T-helper 1 cell treated with Interleukin-12 subunit alpha and Interleukin-12 subunit beta and Interleukin-4 antibody, amounts not matched to agents 30 ng/mL and 1 ng/mL, for 36 hours (primary cell): ENCODE measurements at regions not wholly inside any gene's neighbourhood (a gene's known extent, or its start where the extent isn't known, plus 50 kb on each side); places are given as distances from the start of the nearest gene placed in this dataset.
"Not testable (repeated sequence)": the region's sequence is repeated elsewhere in the genome, so short reads cannot be mapped to it uniquely, and the experiment has no call there.

Source experiments
- intact Hi-C: fragments of 100-400 bp; cut with micrococcal nuclease; formaldehyde crosslinking; loops from one replicate; pipeline ENCODE4 v1.15.1; 2024

DNA sequence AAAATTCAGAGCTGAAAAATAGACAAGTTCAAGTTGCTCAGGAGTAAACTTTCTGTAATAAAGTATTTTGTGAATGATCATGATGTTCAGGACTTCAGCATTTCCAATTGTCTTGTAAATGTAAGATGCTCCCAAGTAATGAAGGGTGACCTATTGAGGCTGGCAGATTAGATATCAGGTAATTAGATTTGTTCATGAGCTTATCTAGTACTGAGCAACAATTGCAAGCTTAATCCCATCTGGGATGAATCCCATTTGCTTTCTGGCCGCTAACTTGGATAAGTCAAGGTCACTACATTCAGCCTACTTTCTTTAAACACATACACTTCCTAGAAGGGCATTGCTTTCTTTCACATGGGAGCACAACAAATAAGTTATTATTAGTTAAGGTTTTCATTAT, 82.4 kb upstream of the ITGB1 start:
- intact Hi-C loops = loop anchor here (10.0 kb wide), 1 partner anchor 114 kb away; no protein-coding TSS in a partner anchor

DNA sequence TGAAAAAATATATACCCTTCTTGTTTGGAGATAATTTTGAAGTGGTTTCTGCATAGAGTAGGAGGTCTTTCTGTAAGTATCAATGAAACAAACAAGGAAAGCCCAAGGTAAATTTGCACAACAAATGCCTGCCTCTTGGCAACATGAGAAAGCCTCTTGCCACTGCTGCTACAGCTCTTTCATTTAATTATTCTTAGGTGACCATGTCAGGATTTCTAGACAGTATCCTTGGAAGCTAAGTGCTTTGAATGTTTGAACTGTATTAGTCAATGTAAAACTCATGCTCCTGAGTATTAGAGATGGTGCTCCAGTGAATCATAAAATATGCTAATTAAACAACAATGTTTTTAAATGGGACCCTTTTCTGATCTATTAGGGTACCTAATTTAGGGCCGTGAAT, 81.2 kb upstream of the ITGB1 start:
- intact Hi-C loops = no loop called here

DNA sequence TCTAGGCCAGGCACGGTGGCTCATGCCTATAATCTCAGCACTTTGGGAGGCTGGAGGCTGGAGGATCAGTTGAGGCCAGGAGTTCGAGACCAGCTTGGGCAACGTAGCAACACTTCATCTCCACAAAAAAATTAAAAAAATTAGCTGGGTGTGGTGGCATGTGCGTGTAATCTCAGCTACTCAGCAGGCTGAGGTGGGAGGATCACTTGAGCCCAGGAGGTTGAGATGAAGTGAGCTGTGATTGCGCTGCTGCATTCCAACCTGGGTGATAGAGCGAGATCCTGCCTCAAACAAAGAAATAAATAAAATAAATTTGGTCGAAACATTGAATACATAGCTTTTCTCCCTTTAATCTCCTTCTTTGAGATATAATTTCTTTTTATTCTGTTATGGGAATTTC, 80.6 kb upstream of the ITGB1 start:
- intact Hi-C loops = no loop called here

DNA sequence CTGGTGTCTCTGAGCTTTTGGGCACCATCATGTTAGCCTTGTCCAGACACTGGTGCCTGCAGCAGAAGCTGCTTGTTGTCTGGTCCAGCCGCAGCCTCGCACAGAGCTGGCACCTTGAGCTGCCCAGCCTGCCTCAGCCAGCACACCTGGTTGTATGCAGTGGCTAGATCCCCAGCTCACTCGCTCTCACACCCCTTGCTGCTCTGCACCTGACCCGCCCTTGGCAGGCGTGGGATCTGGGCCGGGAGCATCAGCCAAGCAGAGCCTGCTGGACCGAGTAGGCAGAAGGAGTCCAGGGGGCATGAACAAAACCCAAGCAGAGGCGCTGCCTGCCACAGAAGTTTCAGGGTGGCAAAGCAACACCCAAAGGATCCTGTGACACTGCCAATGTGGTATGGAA, 79.7 kb upstream of the ITGB1 start:
- intact Hi-C loops = no loop called here

DNA sequence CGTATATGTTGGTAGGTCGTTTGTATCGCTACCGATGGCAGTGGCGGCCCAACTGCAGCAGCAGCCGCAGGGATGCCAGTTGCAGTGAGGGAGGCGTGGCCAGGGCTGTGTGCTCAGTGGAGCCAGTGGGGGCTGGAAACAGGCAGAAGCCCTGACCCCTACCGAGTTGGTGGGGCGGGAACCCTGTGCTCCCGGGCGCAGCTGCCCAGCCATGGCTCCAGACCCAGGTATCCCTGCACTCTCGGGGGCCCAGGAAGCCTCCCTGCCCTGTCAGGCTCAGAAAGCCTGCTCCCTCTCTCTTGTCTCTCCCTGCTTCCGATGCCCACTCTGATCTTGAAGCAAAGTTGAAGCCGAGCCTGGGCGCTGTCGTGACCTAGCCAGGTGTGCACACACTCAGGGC, 78.6 kb upstream of the ITGB1 start:
- intact Hi-C loops = no loop called here

DNA sequence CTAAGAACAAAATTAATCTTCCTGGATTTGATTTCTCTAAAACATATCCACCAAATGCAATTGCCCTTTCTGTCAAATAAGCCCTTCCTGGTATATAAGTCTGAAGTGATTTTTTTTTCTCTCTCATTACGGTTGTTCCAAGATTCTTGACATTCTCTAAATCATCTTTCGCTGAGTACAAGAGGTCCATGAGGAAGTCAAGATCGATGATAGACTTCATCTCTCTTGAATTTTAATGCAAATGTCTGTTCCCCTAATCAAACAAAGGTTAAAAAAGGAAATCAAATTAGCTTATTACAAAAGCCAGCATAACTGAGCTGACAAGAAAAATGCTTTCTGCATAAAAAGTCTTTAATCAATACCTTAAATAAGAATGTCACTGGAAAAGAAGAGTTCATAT, 77.4 kb upstream of the ITGB1 start:
- intact Hi-C loops = no loop called here

DNA sequence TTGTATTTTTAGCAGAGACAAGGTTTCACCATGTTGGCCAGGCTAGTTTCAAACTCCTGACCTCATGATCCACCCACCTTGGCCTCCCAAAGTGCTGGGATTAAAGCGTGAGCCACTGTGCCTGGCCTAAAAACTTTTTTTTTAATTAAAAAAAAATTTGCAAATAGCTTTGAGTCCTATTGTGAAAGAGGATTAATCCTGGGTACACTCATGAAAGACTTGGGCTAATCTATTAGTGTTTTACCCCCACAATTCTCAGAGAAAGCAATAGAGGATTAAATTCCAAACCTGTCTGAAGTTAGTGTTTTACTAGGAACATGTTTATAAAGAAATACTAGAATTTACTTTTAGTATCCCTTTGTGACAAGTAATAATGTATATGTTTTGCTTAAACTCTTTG, 76.9 kb upstream of the ITGB1 start:
- intact Hi-C loops = no loop called here

DNA sequence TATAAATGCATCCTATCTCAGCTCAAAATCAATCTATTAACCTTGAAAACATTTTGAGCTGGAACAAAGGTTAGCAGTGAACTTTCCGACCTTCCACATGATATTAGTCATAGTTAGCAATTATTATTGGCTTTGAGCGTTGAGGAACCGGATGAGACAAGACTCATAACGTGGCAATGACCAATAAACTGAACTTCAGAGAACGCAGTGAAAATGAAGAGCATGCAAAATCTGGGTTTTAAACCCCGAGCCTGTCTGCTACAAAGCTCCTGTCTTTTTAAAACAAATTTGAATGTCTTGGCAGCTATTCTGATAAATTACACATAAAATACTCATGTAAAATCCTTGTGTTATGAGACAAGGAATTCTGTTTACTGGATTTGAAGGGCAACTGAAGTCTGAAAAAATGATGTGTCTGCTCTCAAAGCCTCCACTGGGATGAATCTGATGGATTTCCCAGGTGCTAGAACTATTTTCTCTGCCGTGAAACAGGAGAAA, 74.7 kb upstream of the ITGB1 start:
- intact Hi-C loops = no loop called here

DNA sequence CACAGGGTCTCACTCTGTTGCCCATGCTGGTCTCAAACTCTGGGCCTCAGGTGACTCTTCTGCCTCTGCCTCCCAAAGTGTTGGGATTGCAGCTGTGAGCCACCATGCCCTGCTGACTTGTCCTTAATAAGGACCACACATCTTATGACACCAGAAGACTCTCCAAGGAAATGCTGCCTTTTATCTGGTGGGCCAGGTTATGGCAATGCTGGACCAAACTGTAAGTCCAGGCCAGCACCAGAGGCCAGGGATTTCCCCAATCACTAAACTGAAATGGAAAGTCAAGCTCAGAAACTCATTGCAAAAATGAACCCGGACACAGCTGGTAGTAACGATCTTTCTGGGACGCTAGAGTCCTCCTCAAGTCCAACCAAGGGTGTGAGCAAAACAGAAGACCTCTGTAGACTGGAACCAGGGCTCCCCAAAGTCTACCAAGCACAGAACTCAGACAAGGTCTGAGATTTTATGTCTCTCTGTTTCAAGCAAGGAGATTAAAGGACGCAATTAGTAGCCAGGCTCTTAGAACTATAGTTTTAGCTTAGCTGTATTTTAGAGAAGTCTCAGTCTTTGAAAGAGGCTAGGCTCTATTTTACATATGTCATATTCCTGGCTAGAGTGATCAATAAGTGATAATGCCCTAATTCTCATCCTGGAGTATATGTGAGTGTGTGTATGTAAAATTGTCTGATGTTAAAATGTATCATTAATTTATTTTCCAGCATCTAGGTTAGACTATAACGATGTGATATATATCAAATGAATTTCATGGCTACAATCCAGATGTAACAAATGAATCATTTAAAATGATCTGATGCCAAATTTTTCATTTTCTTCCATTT, 74.0 kb upstream of the ITGB1 start:
- intact Hi-C loops = no loop called here

DNA sequence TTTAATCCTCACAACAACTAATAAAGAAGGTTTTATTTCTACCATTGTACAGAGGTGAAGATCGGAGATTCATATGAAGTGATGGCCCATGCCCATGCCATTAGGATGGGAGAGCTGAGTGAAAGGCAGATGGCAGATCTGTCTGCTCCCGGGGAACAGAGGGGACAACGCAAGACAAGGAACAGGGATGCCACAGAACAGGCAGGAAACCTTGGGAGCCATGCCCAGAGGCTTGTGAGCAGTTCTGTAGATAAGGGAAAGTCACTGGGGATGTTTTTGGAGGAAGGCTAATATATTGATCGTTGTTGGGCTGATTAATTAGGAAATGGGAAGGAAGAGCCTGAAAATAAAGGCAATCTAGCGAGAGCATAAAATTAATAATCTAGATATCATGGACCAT, 73.1 kb upstream of the ITGB1 start:
- intact Hi-C loops = no loop called here

DNA sequence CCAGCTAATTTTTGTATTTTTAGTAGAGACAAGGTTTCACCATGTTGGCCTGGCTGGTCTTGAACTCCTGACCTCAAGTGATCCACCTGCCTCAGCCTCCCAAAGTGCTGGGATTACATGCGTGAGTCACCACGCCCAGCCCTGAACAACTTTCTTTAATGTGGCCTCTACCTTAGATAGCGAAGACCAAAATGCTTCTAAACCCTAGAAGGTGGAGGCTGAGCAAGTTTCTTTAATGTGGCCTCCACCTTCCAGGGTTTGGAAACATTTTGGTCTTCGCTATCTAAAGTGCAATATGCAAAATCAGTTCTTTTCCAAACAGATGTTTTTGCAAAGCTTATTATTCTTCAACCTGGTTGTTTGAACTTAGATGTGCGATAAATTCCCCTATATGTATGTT, 70.5 kb upstream of the ITGB1 start:
- intact Hi-C loops = not testable (repeated sequence)

DNA sequence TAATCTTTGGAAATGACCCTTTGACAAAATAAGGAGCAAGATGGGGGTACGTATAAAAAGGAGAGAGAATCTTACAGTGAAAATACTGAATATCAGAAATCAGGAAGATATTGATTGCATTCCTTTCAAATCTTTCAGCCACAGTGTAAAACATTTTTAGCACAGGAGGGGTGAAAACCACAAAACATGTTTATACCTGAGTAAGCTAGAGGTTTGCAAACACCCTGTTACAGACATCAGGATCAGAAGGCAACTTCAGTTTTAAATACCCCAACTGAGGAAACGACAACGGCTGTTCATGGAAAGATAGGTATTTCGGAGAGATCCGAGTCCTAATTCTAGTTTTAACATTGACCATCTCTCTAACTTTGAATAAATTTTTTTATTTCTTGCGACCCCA, 69.1 kb upstream of the ITGB1 start:
- intact Hi-C loops = no loop called here

DNA sequence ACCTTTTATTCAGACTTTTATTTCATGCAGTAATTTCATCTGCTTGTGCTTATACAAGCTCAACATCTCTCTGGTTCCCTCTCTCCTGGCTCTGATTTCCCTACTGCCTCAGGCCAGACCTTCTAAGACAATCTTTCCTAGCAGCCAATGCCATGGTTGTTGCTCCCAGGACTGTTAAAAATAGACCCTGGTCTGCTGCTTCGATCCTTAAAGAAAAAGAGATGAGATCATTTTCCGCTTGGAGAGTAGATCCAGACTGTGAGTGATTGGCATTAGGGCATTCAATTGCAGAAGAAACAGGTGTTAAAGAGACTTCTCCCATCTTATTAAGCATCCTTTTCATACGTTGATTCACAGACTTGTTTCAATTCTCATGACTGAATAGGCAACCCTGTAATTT, 68.4 kb upstream of the ITGB1 start:
- intact Hi-C loops = no loop called here

DNA sequence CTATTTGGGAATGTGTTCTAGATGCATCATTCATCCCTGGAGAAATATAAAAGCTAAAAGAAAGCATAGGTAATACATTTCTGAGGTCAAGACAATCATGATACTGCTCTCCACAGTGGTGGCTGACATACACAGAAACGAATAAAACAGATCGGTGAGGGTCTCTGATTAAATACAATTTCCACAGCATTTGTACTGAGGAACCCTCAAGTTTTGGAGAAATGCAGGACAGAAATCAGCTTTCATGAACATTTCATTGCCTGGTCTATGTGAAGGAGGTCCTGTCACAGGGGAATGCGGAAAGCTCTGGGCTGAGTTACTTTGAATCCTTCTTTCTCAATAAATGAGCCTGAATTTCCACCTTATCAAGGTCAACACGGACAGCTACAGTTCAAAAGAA, 67.9 kb upstream of the ITGB1 start:
- intact Hi-C loops = no loop called here

DNA sequence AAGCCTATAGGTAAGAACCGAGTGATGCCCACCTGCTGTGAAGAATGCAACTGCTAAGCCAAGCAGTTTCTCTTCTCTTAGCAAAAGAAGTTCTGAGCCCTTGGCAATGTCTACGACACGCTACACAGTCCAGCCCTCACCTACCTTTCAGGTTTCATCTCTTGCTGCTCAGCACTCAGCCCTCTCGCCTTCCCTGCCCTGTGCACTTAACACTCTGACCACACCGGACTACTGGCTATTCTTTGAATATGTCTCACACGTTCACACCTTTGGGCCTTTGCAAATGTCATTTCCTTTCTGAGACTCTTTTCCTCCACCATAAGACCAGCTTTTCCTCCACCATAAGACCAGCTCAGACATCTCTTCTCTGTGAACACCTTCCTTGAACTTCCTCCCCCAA, 67.0 kb upstream of the ITGB1 start:
- intact Hi-C loops = no loop called here

DNA sequence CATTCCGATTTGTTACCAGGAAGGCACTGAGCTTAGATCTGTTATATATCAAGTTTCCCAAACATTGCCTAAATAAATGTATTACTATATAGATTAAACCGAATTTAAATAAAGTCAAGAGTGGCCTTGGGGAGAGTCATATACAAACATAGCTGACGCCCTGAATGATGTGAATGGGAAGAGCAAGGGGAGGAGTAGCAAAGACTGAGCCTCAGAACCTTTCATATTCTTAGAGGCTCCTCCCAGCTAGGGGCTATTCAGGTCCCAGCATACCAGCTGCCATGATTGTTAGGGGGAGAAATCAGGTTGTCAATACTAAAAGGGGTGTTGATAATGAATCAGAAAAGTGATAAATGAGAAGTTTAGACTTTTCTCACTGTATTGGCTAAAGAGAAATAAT, 64.7 kb upstream of the ITGB1 start:
- intact Hi-C loops = no loop called here

DNA sequence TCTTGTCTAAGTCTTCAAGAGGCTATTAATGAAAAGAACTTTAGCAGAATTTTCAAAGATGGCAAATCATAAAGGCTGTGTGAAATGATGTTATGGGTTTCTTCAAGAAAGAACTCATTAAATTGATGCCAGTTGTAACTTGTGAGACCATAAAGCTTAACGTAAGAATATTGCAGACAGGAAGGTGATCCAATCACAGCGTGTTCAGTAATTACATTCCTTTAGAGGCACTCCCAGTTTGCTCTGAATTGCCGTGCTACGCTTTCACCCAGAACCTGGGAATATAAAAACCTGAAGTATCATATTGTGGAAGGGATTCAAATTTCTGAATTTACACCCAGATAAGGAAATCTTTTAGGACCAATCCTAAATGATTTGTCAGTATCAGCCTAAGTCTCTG, 64.1 kb upstream of the ITGB1 start:
- intact Hi-C loops = no loop called here

DNA sequence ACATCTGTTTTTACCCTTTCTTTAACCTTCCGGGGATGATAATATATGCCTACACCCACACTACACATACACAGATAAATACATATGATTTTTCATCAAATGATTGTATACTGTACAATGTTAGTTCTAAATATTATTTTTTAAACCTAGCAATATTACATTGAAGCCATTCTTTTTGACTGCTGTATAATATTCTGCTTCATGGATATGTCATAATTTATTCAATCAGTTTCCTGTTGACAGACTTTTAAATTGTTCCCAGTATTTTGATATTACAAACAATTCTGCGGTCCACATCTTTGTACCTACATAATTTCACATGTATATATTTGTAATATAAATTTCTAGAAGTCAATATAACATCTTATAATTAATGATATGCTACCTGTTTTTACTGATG, 59.0 kb upstream of the ITGB1 start:
- intact Hi-C loops = no loop called here

DNA sequence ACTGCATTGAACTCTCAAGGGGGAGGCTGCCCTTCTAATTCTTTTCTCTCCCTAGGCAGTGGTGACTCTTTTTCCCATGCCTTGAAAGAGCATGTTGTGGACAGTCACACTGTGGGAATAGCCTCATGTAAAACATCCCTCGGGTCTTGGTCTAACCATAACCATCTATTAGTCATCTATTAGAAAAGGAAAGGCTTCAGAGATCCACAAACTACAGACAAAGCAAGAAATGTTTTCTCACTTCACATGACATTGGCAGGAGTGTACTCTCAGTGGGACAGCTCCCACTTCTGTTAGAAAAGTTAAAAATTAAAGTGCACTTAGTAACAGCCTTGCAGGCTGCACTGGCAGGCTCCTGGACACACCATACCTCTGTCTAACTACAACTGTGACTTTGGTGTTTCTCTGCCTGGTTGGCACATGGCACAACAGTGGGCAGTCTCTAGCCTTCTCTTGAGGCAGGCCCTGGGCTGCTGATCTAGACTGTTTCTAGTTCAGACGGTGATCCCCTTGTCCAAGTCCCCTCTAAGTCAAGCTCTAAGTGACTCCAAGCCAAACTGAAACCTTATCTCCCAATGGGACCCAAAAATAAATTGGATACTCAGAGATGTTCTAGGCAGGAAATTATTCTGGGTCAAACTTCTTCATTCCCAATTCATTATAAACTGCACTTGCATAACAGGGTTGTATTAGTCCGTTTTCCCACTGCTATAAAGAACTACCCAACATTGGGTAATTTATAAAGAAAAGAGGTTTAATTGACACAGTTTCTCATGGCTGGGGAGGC, 57.9 kb upstream of the ITGB1 start:
- intact Hi-C loops = no loop called here

DNA sequence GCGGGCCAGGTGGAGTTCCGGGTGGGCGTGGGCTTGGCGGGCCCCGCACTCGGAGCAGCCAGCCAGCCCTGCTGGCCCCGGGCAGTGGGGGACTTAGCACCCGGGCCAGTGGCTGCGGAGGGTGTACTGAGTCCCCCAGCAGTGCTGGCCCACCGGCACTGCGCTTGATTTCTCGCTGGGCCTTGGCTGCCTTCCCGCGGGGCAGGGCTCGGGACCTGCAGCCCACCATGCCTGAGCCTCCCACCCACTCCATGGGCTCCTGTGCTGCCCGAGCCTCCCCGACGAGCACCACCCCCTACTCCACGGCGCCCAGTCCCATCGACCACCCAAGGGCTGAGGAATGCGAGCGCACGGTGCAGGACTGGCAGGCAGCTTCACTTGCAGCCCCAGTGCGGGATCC, 55.3 kb upstream of the ITGB1 start:
- intact Hi-C loops = not testable (repeated sequence)

DNA sequence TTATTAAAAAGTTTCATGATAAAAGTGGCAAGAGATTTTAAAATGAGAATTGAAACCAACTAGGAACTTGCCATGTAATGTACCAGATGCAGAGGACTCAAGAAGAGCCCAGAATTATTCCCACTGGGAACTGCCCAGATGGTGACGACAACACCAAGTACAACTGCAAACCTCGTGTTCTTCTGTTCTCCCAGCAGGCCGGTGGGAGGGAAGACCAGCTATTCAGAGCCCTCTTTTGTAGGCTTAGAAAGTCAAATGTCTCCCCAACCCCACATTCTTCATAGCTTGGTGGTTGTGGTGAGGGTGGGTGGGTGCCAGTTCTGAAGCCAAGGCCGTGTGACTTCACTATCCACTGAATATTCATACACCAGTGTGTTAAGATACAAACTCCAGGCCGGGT, 54.3 kb upstream of the ITGB1 start:
- intact Hi-C loops = no loop called here

DNA sequence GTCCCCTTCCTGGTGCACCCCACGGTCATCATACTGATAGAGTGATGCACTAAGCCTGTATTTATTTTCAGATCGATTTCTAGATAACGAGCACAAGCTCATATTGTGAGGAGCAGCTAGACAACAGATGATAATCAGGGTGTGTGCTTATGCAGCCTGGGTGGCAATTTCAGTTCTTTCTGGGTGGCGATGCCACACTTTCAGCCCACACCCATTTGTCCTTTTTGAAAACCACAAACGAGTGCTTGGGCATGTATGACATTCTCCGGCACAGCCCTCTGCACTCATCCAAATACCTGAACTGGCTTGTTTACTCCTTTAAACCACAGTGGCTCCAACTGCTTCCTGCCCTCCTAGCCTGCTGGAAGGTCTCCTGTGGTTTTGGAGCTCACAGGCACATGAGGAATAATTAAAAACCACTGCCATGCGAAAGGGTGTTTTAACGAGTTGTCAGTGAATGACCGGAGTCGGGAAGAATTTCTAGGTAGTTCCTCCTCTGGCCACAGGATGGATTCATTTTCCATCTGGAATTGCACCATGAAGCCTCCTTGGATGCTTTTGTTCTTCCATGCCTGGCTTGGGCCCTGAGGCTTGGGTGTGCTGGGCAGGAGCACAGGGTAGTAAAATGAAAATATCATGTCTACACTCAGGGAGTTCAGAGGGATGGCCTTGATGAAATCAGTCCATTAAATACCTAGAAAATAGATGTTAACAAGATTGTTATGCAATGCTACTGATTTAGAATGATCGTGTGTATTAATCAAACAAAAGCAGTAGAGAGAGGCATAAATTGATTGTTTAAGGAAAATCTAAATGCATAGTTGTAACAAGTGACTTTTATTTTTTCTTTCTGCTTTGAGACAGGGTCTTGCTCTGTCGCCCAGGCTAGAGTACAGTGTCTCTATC, 52.4 kb upstream of the ITGB1 start:
- intact Hi-C loops = no loop called here
